ENCODE measurements at regions not wholly inside any gene's neighbourhood (a gene's known extent, or its start where the extent isn't known, plus 50 kb on each side); places are given as distances from the start of the nearest gene placed in this dataset.

GRCh38 chr17:27985736-27986399, 56.6 kb upstream of the NLK start:
- Histone ChIP-seq H3K9me3 (no peaks in the 10 kb centered on the region), H3K4me3 (no peak overlapping the region), H3K4me1 (peaks cover 0 to 10% (median 0%) of the 10 kb centered on the region in 4 donors), H3K27ac (no peak overlapping the region), H3K27me3 (peaks cover 0 to 8% (median 0%) of the 10 kb centered on the region in 3 donors), H3K36me3 (no peaks in the 10 kb centered on the region)
- TF ChIP-seq CTCF (IDR thresholded peaks at IDR 0.05) (no peak), POLR2A (IDR thresholded peaks at IDR 0.05) (no peak), POLR2AphosphoS5 (IDR thresholded peaks at IDR 0.05) (no peak), EP300 (IDR thresholded peaks at IDR 0.05) (no peak)
- intact Hi-C loops (cut with DNase I; ENCODE audit: low total_unique reads) = no loop called here
- WGBS, 5 donors = 66 to 83% (median 78%) methylated on average over 3 of the region's 3 CpGs
- DNase-seq = no peak

- DNase-seq = no peak
- Histone ChIP-seq H3K4me1 (peaks cover 0 to 10% (median 0%) of the 10 kb centered on the region in 4 donors), H3K27ac (no peak overlapping the region), H3K27me3 (peaks cover 0 to 8% (median 0%) of the 10 kb centered on the region in 3 donors), H3K9me3 (no peaks in the 10 kb centered on the region), H3K4me3 (no peak overlapping the region), H3K36me3 (no peaks in the 10 kb centered on the region)
- 84 to 88% (median 85%) methylated on average over 9 of the region's 9 CpGs for WGBS, 5 donors
- TF ChIP-seq EP300 (IDR thresholded peaks at IDR 0.05) = no peak
- TF ChIP-seq POLR2A (IDR thresholded peaks at IDR 0.05) = no peak
- no peak for TF ChIP-seq CTCF (IDR thresholded peaks at IDR 0.05)
- TF ChIP-seq POLR2AphosphoS5 (IDR thresholded peaks at IDR 0.05) = no peak
- intact Hi-C loops (cut with DNase I; ENCODE audit: low total_unique reads) = no loop called here
Measured at GRCh38 chr17:27986805-27987684, 55.4 kb upstream of the NLK start.

- 68 to 87% (median 83%) methylated on average over 3 of the region's 3 CpGs for WGBS, 5 donors
- intact Hi-C loops (cut with DNase I; ENCODE audit: low total_unique reads) = no loop called here
- H3K36me3 ChIP-seq = no peaks in the 10 kb centered on the region
Measured at GRCh38 chr17:27989046-27989445, 53.4 kb upstream of the NLK start.

More at GRCh38 chr17:27989046-27989445, 53.4 kb upstream of the NLK start:
- H3K27me3 ChIP-seq = peaks cover 0 to 20% (median 0%) of the 10 kb centered on the region in 3 donors
- no peak overlapping the region for H3K27ac ChIP-seq
- TF ChIP-seq POLR2A (IDR thresholded peaks at IDR 0.05) (no peak), POLR2AphosphoS5 (IDR thresholded peaks at IDR 0.05) (no peak), EP300 (IDR thresholded peaks at IDR 0.05) (no peak), CTCF (IDR thresholded peaks at IDR 0.05) (no peak)
- H3K4me3 ChIP-seq = no peak overlapping the region
- peaks cover 0 to 10% (median 0%) of the 10 kb centered on the region in 4 donors for H3K4me1 ChIP-seq
- no peaks in the 10 kb centered on the region for H3K9me3 ChIP-seq
- DNase-seq = no peak

All from stomach (tissue), 8 donors.